Ovary (tissue), 7 donors: ENCODE measurements at regions not wholly inside any gene's neighbourhood (a gene's known extent, or its start where the extent isn't known, plus 50 kb on each side); places are given as distances from the start of the nearest gene placed in this dataset.

ENCODE experiments used
- DNase-seq, 5 donors: peaks; one replicate each; pipeline ENCODE4 v3.0.0-alpha.2; 2019 to 2020
- H3K27ac ChIP-seq, 2 donors: fragments of 200-600 bp; one replicate each; pipeline versions ENCODE4 v1.5.1 to v1.8.0; 2019 to 2022
- H3K27me3 ChIP-seq: fragments of 200-600 bp; one replicate; pipeline ENCODE4 v1.8.0; 2022
- H3K36me3 ChIP-seq: fragments of 200-600 bp; sonication (generic); one replicate; pipeline ENCODE4 v1.5.1; 2019
- H3K4me1 ChIP-seq: one replicate; pipeline ENCODE4 v1.8.1; 2013; ENCODE audit warnings: mild to moderate bottlenecking, moderate library complexity; ENCODE audit not compliant: insufficient read depth
- H3K4me3 ChIP-seq: fragments of 200-600 bp; sonication (generic); one replicate; pipeline ENCODE4 v1.5.1; 2017
- H3K9me3 ChIP-seq, 2 donors: fragments of 200-600 bp in 1 of 2; sonication (generic) in 1 of 2; one replicate each; pipeline versions ENCODE4 v1.5.1 to v1.8.1; 2013 to 2019; ENCODE audit warnings: mild to moderate bottlenecking in 1 of 2, moderate library complexity in 1 of 2
- EP300 ChIP-seq: sonication (generic); formaldehyde crosslinking; IDR thresholded peaks from one replicate; pipeline ENCODE4 v1.6.1; 2017; ENCODE audit warnings: antibody characterized with exemption
- POLR2A ChIP-seq: fragments of 450-650 bp; IDR thresholded peaks from one replicate; pipeline ENCODE4 v1.6.1; 2017; ENCODE audit warnings: antibody characterized with exemption, mild to moderate bottlenecking, moderate library complexity
- WGBS, 3 donors: extraction: QIAGEN DNeasy Blood & Tissue Kit in 1 of 3; methylation state at CpG; one replicate each; pipeline versions ENCODE4 v1.1.5 to v1.1.7; 2013 to 2017; 5-methylcytosine and 5-hydroxymethylcytosine counted together
- intact Hi-C, 4 donors: fragments of 100-400 bp; cut with DNase I; formaldehyde crosslinking; loops; one replicate each; pipeline versions ENCODE4 v1.11.0 to v1.15.1; 2022 to 2023
- TF ChIP-seq, protein P1 (sequence below), 3 donors: fragments of 450-650 bp in 2 of 3; fragments of 200-600 bp in 1 of 3; IDR thresholded peaks; one replicate each; pipeline versions ENCODE4 v1.5.1 to v1.8.0; 2016 to 2022; ENCODE audit warnings: antibody characterized with exemption in 3 of 3, mild to moderate bottlenecking in 1 of 3
- donor health status: DM: no; HTN: no; CAD: no; lungs with moderate emphysema.
- donor health status: DM: no; HTN: no; CAD: no.
- donor health status: Bipolar disorder and iron deficiency.
- donor health status: DM: no; HTN: no; CAD: no.
- donor health status: DM: yes; HTN: yes; CAD: no.

DNA sequence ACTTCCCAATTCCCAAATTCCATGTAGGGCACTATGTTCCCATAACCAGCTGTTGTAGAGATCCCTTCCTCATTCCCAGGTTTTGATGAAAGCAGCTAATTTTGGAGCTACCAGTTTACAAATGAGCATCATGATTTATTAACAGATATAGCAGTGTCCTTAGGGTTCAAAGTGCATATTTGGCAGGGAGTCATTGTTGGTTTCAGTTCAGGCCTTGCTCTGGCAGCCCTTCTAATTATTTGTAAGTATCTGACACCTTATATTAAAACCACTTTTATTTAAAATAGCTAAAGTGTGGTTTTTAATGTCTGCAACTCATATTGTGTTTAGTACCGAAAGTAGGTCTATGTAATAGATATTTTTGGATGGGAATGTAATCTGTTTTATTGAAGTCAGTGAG, 518.5 kb downstream of the TLL1 start:
- no peak overlapping the region for H3K27ac ChIP-seq
- 55 to 86% (median 81%) methylated on average over 1 of the region's 1 CpG for WGBS, 3 donors
- no peaks in the 10 kb centered on the region for H3K36me3 ChIP-seq
- intact Hi-C loops: no loop called here
- H3K4me3 ChIP-seq: no peak overlapping the region
- no peak for DNase-seq
- no peaks in the 10 kb centered on the region for H3K9me3 ChIP-seq
- TF ChIP-seq, protein P1, sequence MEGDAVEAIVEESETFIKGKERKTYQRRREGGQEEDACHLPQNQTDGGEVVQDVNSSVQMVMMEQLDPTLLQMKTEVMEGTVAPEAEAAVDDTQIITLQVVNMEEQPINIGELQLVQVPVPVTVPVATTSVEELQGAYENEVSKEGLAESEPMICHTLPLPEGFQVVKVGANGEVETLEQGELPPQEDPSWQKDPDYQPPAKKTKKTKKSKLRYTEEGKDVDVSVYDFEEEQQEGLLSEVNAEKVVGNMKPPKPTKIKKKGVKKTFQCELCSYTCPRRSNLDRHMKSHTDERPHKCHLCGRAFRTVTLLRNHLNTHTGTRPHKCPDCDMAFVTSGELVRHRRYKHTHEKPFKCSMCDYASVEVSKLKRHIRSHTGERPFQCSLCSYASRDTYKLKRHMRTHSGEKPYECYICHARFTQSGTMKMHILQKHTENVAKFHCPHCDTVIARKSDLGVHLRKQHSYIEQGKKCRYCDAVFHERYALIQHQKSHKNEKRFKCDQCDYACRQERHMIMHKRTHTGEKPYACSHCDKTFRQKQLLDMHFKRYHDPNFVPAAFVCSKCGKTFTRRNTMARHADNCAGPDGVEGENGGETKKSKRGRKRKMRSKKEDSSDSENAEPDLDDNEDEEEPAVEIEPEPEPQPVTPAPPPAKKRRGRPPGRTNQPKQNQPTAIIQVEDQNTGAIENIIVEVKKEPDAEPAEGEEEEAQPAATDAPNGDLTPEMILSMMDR (IDR thresholded peaks at IDR 0.05): no peak
- TF ChIP-seq POLR2A (no peak), EP300 (no peak)
- H3K4me1 ChIP-seq: no peaks in the 10 kb centered on the region
- H3K27me3 ChIP-seq: no peaks in the 10 kb centered on the region

DNA sequence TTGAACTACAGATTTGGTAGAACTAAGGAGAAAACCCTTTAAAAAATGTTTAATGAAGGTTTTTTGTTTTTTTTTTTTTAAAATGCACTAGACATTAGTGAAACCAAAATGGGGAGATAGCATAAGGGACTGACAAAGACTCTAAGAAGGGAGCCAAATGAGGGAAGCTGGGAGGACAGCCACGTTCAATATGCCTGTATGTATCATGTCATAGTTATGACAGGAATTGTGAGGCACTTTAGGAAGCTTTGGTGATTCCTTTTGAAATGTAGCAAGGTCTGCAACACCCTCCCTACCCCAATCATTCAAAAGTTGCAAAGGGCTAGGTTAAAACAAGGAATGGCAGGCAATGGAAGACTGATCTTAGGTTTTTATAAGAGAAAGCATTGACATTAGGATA, 526.0 kb downstream of the TLL1 start:
- no peak overlapping the region for H3K4me3 ChIP-seq
- H3K4me1 ChIP-seq: no peaks in the 10 kb centered on the region
- no peaks in the 10 kb centered on the region for H3K36me3 ChIP-seq
- no peak overlapping the region for H3K27ac ChIP-seq
- no peak for TF ChIP-seq POLR2A
- TF ChIP-seq, protein P1 (IDR thresholded peaks at IDR 0.05): no peak
- intact Hi-C loops: no loop called here
- DNase-seq: no peak
- no peaks in the 10 kb centered on the region for H3K9me3 ChIP-seq
- no peaks in the 10 kb centered on the region for H3K27me3 ChIP-seq
- WGBS, 3 donors: 44 to 55% (median 49%) methylated on average over 1 of the region's 1 CpG

DNA sequence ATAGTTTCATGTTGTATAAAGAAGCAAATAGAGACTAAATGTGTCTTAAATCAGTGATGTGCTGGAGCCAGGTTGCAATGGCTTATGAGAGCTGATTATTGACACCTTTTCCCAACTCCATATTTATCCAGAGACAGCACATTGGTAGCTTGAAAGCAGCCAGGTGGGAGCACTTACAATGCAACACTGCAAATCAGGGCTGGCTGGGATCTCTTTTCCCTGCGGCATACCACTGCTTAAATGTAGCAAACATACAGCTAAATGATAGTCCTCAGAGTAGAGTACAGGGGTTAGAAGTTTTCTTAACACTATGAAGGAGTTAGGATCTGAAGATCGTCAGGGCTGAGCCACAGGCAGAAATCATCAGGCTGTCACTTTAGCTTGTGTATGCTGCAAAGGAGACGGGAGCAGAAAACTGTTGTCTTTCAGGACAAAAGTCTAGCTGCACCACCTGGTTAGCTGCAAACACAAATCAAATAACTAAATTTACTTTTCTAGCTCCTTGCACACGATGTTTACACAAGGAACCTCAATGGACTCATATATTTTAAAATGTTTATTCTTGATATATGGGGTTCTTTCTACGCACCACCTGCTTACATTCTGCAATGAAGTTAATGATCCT, 527.3 kb downstream of the TLL1 start:
- Histone ChIP-seq H3K36me3 (no peaks in the 10 kb centered on the region), H3K4me3 (no peak overlapping the region), H3K9me3 (no peaks in the 10 kb centered on the region), H3K27ac (no peak overlapping the region), H3K4me1 (no peaks in the 10 kb centered on the region), H3K27me3 (no peaks in the 10 kb centered on the region)
- TF ChIP-seq, protein P1 (IDR thresholded peaks at IDR 0.05): no peak
- no peak for TF ChIP-seq POLR2A
- TF ChIP-seq EP300: no peak
- WGBS, 3 donors: 50 to 52% (median 50%) methylated on average over 5 of the region's 5 CpGs
- DNase-seq: no peak
- intact Hi-C loops: no loop called here

DNA sequence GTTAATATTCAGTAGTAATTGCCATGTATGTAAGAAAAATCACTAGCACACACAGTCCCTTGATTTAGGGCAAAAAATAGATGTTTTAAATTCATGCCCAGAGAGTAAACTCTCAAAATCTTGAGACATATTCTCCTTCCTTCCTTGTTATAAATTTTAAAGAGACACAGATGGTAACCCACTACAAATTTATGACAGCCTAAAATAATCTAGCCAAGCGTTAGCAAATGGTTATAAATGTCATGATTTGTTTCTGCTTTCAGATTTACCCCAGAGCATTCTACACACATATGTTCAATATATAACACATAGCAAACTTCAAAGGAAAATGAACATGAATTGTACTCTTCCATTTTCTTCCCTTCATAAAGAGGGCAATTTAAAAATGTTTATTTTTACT, 540.3 kb downstream of the TLL1 start:
- Histone ChIP-seq H3K9me3 (no peaks in the 10 kb centered on the region), H3K27ac (no peak overlapping the region), H3K4me1 (no peaks in the 10 kb centered on the region), H3K27me3 (no peaks in the 10 kb centered on the region), H3K36me3 (no peaks in the 10 kb centered on the region), H3K4me3 (no peak overlapping the region)
- intact Hi-C loops: no loop called here
- WGBS, 3 donors: 13 to 25% (median 24%) methylated on average over 1 of the region's 1 CpG
- DNase-seq: no peak
- TF ChIP-seq POLR2A (no peak), EP300 (no peak)
- TF ChIP-seq, protein P1 (IDR thresholded peaks at IDR 0.05): no peak
